Tibial nerve (tissue), 4 donors: ENCODE measurements at regions not wholly inside any gene's neighbourhood (a gene's known extent, or its start where the extent isn't known, plus 50 kb on each side); places are given as distances from the start of the nearest gene placed in this dataset.

ENCODE experiments used
- EP300 ChIP-seq, 2 donors: sonication (generic); formaldehyde crosslinking; IDR thresholded peaks; one replicate each; pipeline ENCODE4 v1.6.1; 2017; ENCODE audit warnings: antibody characterized with exemption in 2 of 2, mild to moderate bottlenecking in 1 of 2
- POLR2A ChIP-seq, 2 donors: fragments of 450-650 bp; IDR thresholded peaks; one replicate each; pipeline ENCODE4 v1.6.1; 2017; ENCODE audit warnings: antibody characterized with exemption in 2 of 2, mild to moderate bottlenecking in 2 of 2, moderate library complexity in 2 of 2
- TF ChIP-seq, protein P1 (sequence below), 5 experiments: fragments of 200-600 bp in 3 of 5; fragments of 450-650 bp in 2 of 5; sonication (generic) in 3 of 5; IDR thresholded peaks; one replicate each; pipeline ENCODE4 v1.5.1; 2016 to 2019; ENCODE audit warnings: antibody characterized with exemption in 5 of 5, mild to moderate bottlenecking in 3 of 5, moderate library complexity in 2 of 5

DNA sequence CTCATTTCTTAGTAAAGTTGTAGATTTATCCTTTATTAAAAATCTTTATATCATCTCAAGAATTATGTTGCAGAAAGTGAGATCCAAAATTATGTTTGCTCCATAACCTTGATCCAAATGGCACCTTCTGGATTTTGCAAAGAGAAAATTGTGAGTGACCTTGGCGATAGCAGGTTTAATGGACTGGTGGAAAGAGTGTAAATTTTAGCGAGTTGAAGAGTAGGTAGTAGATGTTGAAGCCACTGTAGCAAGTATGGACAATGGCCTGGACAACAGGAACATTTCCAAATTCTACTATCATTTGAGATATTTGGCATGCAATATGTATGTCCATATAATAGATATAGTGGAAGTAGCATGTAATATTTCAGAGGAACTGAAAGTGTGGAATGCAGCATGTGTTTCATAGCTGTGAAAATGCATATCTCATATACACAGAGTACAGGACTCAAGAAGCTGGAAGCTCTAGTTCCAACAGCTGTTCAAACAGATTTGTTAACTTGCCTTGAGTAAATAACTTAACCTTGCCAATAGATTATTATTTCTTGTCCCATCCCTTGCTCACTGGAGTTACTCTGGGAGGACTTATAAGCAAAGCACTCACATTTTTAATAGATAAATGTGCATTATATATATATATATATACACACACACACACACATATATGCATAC is 152.5 kb upstream of the TLL1 start:
- no peak for TF ChIP-seq POLR2A (IDR thresholded peaks at IDR 0.05)
- TF ChIP-seq, protein P1, sequence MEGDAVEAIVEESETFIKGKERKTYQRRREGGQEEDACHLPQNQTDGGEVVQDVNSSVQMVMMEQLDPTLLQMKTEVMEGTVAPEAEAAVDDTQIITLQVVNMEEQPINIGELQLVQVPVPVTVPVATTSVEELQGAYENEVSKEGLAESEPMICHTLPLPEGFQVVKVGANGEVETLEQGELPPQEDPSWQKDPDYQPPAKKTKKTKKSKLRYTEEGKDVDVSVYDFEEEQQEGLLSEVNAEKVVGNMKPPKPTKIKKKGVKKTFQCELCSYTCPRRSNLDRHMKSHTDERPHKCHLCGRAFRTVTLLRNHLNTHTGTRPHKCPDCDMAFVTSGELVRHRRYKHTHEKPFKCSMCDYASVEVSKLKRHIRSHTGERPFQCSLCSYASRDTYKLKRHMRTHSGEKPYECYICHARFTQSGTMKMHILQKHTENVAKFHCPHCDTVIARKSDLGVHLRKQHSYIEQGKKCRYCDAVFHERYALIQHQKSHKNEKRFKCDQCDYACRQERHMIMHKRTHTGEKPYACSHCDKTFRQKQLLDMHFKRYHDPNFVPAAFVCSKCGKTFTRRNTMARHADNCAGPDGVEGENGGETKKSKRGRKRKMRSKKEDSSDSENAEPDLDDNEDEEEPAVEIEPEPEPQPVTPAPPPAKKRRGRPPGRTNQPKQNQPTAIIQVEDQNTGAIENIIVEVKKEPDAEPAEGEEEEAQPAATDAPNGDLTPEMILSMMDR (IDR thresholded peaks at IDR 0.05): no peak
- TF ChIP-seq EP300 (IDR thresholded peaks at IDR 0.05): no peak
